Lung (tissue), 11 donors: ENCODE measurements at regions not wholly inside any gene's neighbourhood (a gene's known extent, or its start where the extent isn't known, plus 50 kb on each side); places are given as distances from the start of the nearest gene placed in this dataset.

ENCODE experiments used
- ATAC-seq: fragments of 200-7000 bp; cut with Tn5 transposase; one replicate; pipeline ENCODE4 v1.9.1; 2020; ENCODE audit warnings: moderate number of reproducible peaks; ENCODE audit not compliant: insufficient read depth, low FRiP score
- DNase-seq, 3 donors: peaks; one replicate each; pipeline ENCODE4 v3.0.0-alpha.2; 2013 to 2017
- H3K27ac ChIP-seq, 2 donors: one replicate each; pipeline ENCODE4 v1.5.1; 2013; ENCODE audit warnings: mild to moderate bottlenecking in 2 of 2, moderate library complexity in 2 of 2, control low read depth in 1 of 2, inconsistent platforms in 1 of 2, low read depth in 1 of 2, low read length in 1 of 2
- H3K27me3 ChIP-seq, 3 donors: one replicate each; pipeline ENCODE4 v1.5.1; 2013; ENCODE audit warnings: low read length in 2 of 3; ENCODE audit not compliant: control insufficient read depth in 3 of 3, insufficient read depth in 3 of 3
- H3K36me3 ChIP-seq, 4 donors: one replicate each; pipeline ENCODE4 v1.5.1; 2013; ENCODE audit warnings: low read length in 4 of 4, mild to moderate bottlenecking in 1 of 4, moderate library complexity in 1 of 4; ENCODE audit not compliant: control insufficient read depth in 4 of 4, insufficient read depth in 4 of 4
- H3K4me1 ChIP-seq, 5 donors: one replicate each; pipeline ENCODE4 v1.5.1; 2013; ENCODE audit warnings: low read length in 5 of 5, mild to moderate bottlenecking in 2 of 5, moderate library complexity in 1 of 5; ENCODE audit not compliant: control insufficient read depth in 5 of 5, insufficient read depth in 5 of 5
- H3K4me3 ChIP-seq: one replicate; pipeline ENCODE4 v1.5.1; 2013; ENCODE audit warnings: mild to moderate bottlenecking, control low read depth, moderate library complexity
- H3K9ac ChIP-seq, 2 donors: one replicate each; pipeline ENCODE4 v1.5.1; 2013; ENCODE audit warnings: low read length in 2 of 2, control low read depth in 1 of 2; ENCODE audit not compliant: insufficient read depth in 1 of 2
- H3K9me3 ChIP-seq, 4 donors: one replicate each; pipeline ENCODE4 v1.5.1; 2013; ENCODE audit warnings: low read length in 3 of 4, mild to moderate bottlenecking in 1 of 4, moderate library complexity in 1 of 4; ENCODE audit not compliant: control insufficient read depth in 4 of 4, insufficient read depth in 3 of 4
- WGBS, 2 donors: extraction: QIAGEN DNeasy Blood & Tissue Kit; methylation state at CpG; one replicate each; pipeline ENCODE4 v1.1.7; 2013; 5-methylcytosine and 5-hydroxymethylcytosine counted together
- TF ChIP-seq, protein P1 (sequence below): IDR thresholded peaks from 2 replicates; pipeline ENCODE4 v1.5.1; 2012; ENCODE audit warnings: mild to moderate bottlenecking; ENCODE audit errors: control extremely low read depth, extremely low read depth
- donor health status: control.
- donor health status: control.
- donor health status: Bipolar disorder and iron deficiency.
- donor health status: healthy.
- donor health status: DM: yes; HTN: yes; CAD: no.

DNA sequence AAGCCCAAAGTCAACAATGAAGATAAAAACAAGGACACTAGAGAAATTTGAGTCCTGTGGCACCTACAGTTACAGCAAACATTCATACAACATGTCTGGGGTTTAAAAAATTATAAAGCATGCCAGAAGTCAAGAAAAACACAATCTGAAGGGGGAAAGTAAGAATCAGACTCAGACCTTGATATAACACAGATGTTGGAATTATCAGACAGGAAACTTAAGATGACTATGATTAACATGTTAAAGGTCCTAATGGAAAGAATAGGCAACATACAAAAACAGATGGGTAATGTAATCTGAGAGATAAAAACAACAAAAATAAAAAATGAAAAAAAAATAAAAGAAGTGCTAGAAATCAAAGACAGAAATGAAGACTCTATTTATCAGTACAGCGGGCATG lies 446.5 kb downstream of the SPRY1 start:
- Histone ChIP-seq H3K4me3 (no peak overlapping the region), H3K27ac (no peak overlapping the region), H3K4me1 (peaks cover 0 to 23% (median 5%) of the 10 kb centered on the region in 5 donors), H3K9me3 (peaks cover 0 to 4% (median 0%) of the 10 kb centered on the region in 4 donors), H3K27me3 (no peaks in the 10 kb centered on the region), H3K9ac (no peak overlapping the region), H3K36me3 (peaks cover 0 to 6% (median 0%) of the 10 kb centered on the region in 4 donors)
- TF ChIP-seq, protein P1, sequence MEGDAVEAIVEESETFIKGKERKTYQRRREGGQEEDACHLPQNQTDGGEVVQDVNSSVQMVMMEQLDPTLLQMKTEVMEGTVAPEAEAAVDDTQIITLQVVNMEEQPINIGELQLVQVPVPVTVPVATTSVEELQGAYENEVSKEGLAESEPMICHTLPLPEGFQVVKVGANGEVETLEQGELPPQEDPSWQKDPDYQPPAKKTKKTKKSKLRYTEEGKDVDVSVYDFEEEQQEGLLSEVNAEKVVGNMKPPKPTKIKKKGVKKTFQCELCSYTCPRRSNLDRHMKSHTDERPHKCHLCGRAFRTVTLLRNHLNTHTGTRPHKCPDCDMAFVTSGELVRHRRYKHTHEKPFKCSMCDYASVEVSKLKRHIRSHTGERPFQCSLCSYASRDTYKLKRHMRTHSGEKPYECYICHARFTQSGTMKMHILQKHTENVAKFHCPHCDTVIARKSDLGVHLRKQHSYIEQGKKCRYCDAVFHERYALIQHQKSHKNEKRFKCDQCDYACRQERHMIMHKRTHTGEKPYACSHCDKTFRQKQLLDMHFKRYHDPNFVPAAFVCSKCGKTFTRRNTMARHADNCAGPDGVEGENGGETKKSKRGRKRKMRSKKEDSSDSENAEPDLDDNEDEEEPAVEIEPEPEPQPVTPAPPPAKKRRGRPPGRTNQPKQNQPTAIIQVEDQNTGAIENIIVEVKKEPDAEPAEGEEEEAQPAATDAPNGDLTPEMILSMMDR = no peak
- no peak for ATAC-seq
- 91 to 95% methylated on average over 1 of the region's 1 CpG for WGBS, 2 donors
- DNase-seq = no peak

DNA sequence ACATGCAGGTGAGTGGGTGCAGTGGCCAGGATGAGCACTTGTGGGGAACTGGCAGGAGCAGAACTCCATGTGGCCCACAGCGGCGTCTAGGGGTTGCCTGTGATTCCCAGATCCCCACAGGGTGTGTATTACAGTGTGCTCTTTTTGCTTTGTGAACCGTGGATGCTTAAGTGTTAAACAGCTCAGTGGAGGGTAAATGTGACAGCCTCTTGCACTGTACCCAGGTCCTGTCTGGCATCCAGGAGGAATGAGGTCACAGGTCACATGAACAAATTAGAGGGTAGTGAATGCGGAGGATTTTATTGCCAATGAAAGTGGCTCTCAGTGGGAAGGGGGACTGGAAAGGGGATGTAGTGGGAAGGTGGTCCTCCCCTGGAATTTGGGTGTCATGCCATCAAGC lies 447.8 kb downstream of the SPRY1 start:
- Histone ChIP-seq H3K4me1 (peaks cover 0 to 27% (median 0%) of the 10 kb centered on the region in 5 donors), H3K27ac (no peak overlapping the region)

DNA sequence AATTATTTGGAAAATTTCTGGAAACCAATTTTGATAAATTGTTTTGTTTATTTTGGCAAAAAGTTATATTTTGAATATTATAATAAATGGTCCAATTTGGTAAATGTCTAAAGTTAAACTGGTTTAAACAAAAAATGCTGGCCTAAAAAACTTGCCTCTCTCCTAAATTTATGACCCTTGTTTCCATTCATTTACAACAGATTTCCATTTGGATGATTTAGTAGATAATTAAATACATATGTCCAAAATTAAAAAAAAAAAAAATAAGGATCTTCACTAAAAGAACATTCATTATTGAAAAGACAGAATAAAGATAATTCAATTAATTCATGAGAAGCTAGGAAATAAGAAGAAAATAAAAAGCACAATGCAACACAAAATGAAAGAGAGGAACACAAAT lies 449.5 kb downstream of the SPRY1 start:
- no peak for DNase-seq
- Histone ChIP-seq H3K9ac (no peak overlapping the region), H3K36me3 (peaks cover 0 to 6% (median 0%) of the 10 kb centered on the region in 4 donors), H3K4me1 (peaks cover 0 to 21% (median 0%) of the 10 kb centered on the region in 5 donors), H3K27me3 (no peaks in the 10 kb centered on the region), H3K27ac (no peak overlapping the region), H3K4me3 (no peak overlapping the region), H3K9me3 (peaks cover 0 to 4% (median 0%) of the 10 kb centered on the region in 4 donors)
- no peak for ATAC-seq
- TF ChIP-seq, protein P1 = no peak

More for the DNA sequence above, 447.8 kb downstream of the SPRY1 start:
- Histone ChIP-seq H3K9ac (no peak overlapping the region), H3K36me3 (peaks cover 0 to 6% (median 0%) of the 10 kb centered on the region in 4 donors), H3K4me3 (no peak overlapping the region), H3K27me3 (no peaks in the 10 kb centered on the region), H3K9me3 (peaks cover 0 to 4% (median 0%) of the 10 kb centered on the region in 4 donors)
- ATAC-seq = no peak
- 96 to 97% methylated on average over 4 of the region's 4 CpGs for WGBS, 2 donors
- DNase-seq = no peak
- TF ChIP-seq, protein P1 = no peak

DNA sequence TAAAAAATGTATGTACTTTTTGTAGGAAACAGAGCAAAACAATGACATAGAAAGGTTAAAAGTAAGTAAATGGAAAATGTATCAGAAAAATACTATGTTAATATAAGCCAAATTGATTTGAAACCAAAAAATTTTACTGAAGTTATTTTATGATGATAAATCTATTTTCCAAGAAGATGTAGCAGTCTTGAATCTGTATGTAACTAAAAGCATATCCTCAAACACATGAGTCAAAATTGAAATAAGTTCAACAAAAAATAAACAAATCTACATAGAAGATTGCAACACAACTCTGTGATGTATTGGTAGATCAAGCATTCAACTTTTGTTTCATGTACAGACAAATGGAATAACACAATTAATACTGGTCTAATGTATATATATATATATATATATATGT lies 450.0 kb downstream of the SPRY1 start:
- H3K36me3 ChIP-seq = peaks cover 0 to 6% (median 0%) of the 10 kb centered on the region in 4 donors
- H3K4me3 ChIP-seq = no peak overlapping the region
- H3K9me3 ChIP-seq = peaks cover 0 to 4% (median 0%) of the 10 kb centered on the region in 4 donors
- DNase-seq (no peak), ATAC-seq (no peak)
- no peaks in the 10 kb centered on the region for H3K27me3 ChIP-seq
- H3K4me1 ChIP-seq = peaks cover 0 to 25% (median 0%) of the 10 kb centered on the region in 5 donors
- H3K9ac ChIP-seq = no peak overlapping the region
- H3K27ac ChIP-seq = no peak overlapping the region
- TF ChIP-seq, protein P1 = no peak
